ENCODE measurements at regions not wholly inside any gene's neighbourhood (a gene's known extent, or its start where the extent isn't known, plus 50 kb on each side); places are given as distances from the start of the nearest gene placed in this dataset.

GRCh38 chr2:195579776-195580555 lies 77.1 kb upstream of the SLC39A10 start:
- Histone ChIP-seq H2AFZ (ENCODE audit: low read depth, low read length) (peak overlapping the region; percentile 2), H3K79me2 (ENCODE audit: control insufficient read depth, insufficient read depth, low read length) (no peaks in the 10 kb centered on the region), H3K9me3 (replicated peaks; ENCODE audit: control insufficient read depth, insufficient read depth, low read length) (no peaks in the 10 kb centered on the region), H3K36me3 (ENCODE audit: control insufficient read depth in 2 of 2, extremely low read depth in 1 of 2, insufficient read depth in 2 of 2, low read length in 2 of 2) (no peaks in the 10 kb centered on the region), H3K9ac (replicated peaks; ENCODE audit: extremely low read depth, insufficient read depth, low read length) (no peak overlapping the region), H3K27ac (ENCODE audit: insufficient read depth, low read depth, low read length) (no peak overlapping the region), H3K4me3 (replicated peaks in 1 of 3; ENCODE audit: insufficient read depth in 1 of 3, low read depth in 1 of 3, low read length in 3 of 3) (no peak overlapping the region), H3K9me1 (replicated peaks; ENCODE audit: control insufficient read depth, extremely low read depth, insufficient read depth, low read length) (no peaks in the 10 kb centered on the region), H3K4me2 (ENCODE audit: insufficient read depth, low read length) (no peak overlapping the region), H3K4me1 (ENCODE audit: control insufficient read depth, extremely low read depth, insufficient read depth, low read length) (no peaks in the 10 kb centered on the region), H4K20me1 (replicated peaks; ENCODE audit: control insufficient read depth, extremely low read depth, insufficient read depth, low read length) (no peaks in the 10 kb centered on the region), H3K27me3 (ENCODE audit: control insufficient read depth in 2 of 2, insufficient read depth in 2 of 2, low read length in 2 of 2) (no peaks in the 10 kb centered on the region)
- BruUV-seq (replicated peaks) = no TSS peak
- dilution Hi-C loops (cut with MboI; ENCODE audit: extremely low pct_ligation_motif_present, low sequenced_read_pairs) (no loop called here), intact Hi-C loops (cut with micrococcal nuclease) (no loop called here)
- TF ChIP-seq MAX (IDR thresholded peaks at IDR 0.05; ENCODE audit: insufficient read depth, insufficient read length) (no peak), CTCF (IDR thresholded peaks at IDR 0.05; ENCODE audit: extremely low read depth in 1 of 2, insufficient read depth in 1 of 2, low read depth in 1 of 2, low read length in 2 of 2) (no peak), POLR2AphosphoS5 (IDR thresholded peaks at IDR 0.05; ENCODE audit: insufficient read depth, low read depth, low read length) (no peak), POLR2A (IDR thresholded peaks at IDR 0.05; ENCODE audit: low read depth, low read length) (no peak), JUN (IDR thresholded peaks at IDR 0.05; ENCODE audit: borderline replicate concordance, insufficient read depth, insufficient read length, low read depth) (no peak), FOS (IDR thresholded peaks at IDR 0.05; ENCODE audit: borderline replicate concordance, insufficient read depth, low read length) (no peak), EZH2 (IDR thresholded peaks at IDR 0.05; ENCODE audit: borderline replicate concordance, low read depth, low read length, severe bottlenecking) (no peak), GATA2 (IDR thresholded peaks at IDR 0.05; ENCODE audit: insufficient read depth, insufficient read length, low read depth, low read length) (no peak), MYC (IDR thresholded peaks at IDR 0.05; ENCODE audit: low read depth, low read length) (no peak)
- CTCF ChIA-PET = no interaction called here
- POLR2A ChIA-PET = no interaction called here
- DNase-seq (ENCODE audit: low read depth, low spot score) (peak; percentile 9), FAIRE-seq (no peak)

Measured in endothelial cell of umbilical vein (primary cell).